Psoas muscle (tissue), 7 donors: ENCODE measurements at regions not wholly inside any gene's neighbourhood (a gene's known extent, or its start where the extent isn't known, plus 50 kb on each side); places are given as distances from the start of the nearest gene placed in this dataset.

ENCODE experiments used
- ATAC-seq, 4 donors: fragments of 200-7000 bp; cut with Tn5 transposase; one replicate each; pipeline ENCODE4 v1.9.1; 2020; ENCODE audit warnings: moderate library complexity in 3 of 4, mild to moderate bottlenecking in 2 of 4
- DNase-seq, 2 donors: peaks; one replicate each; pipeline ENCODE4 v3.0.0-alpha.2; 2020
- H3K27ac ChIP-seq: fragments of 200-600 bp; one replicate; pipeline ENCODE4 v1.8.0; 2022
- H3K27me3 ChIP-seq, 3 donors: fragments of 200-600 bp in 1 of 3; one replicate each; pipeline versions ENCODE4 v1.6.1 to v1.8.0; 2013 to 2022; ENCODE audit warnings: low read length in 2 of 3, mild to moderate bottlenecking in 2 of 3, moderate library complexity in 1 of 3; ENCODE audit not compliant: insufficient read depth in 3 of 3
- H3K36me3 ChIP-seq, 2 donors: fragments of 200-600 bp in 1 of 2; one replicate each; pipeline versions ENCODE4 v1.6.1 to v1.8.0; 2013 to 2022; ENCODE audit warnings: low read depth in 1 of 2, mild to moderate bottlenecking in 1 of 2, moderate library complexity in 1 of 2; ENCODE audit not compliant: insufficient read depth in 1 of 2
- H3K4me1 ChIP-seq: fragments of 200-600 bp; one replicate; pipeline ENCODE4 v1.8.0; 2022
- H3K4me3 ChIP-seq: fragments of 200-600 bp; one replicate; pipeline ENCODE4 v1.8.0; 2022; ENCODE audit warnings: mild to moderate bottlenecking
- H3K9me3 ChIP-seq: fragments of 200-600 bp; one replicate; pipeline ENCODE4 v1.8.0; 2022
- WGBS, 3 donors: extraction: QIAGEN DNeasy Blood & Tissue Kit; methylation state at CpG; one replicate each; pipeline versions ENCODE4 v1.1.6 to v1.1.7; 2013; 5-methylcytosine and 5-hydroxymethylcytosine counted together
- intact Hi-C, 2 donors: fragments of 100-400 bp; cut with DNase I; formaldehyde crosslinking; loops; one replicate each; pipeline versions ENCODE4 v1.11.0 to v1.14.2; 2022
- TF ChIP-seq, protein P1 (sequence below): fragments of 200-600 bp; IDR thresholded peaks from one replicate; pipeline ENCODE4 v1.8.0; 2022; ENCODE audit warnings: antibody characterized with exemption
- donor health status: healthy with polysubstance abuse.
- donor health status: DM: no; HTN: no; CAD: no; lungs with moderate emphysema.
- donor health status: Bipolar disorder and iron deficiency.
- donor health status: healthy.
- donor health status: DM: yes; HTN: yes; CAD: no.
- donor health status: DM: no; HTN: no; CAD: no.
- donor health status: DM: yes; HTN: yes; CAD: no.

DNA sequence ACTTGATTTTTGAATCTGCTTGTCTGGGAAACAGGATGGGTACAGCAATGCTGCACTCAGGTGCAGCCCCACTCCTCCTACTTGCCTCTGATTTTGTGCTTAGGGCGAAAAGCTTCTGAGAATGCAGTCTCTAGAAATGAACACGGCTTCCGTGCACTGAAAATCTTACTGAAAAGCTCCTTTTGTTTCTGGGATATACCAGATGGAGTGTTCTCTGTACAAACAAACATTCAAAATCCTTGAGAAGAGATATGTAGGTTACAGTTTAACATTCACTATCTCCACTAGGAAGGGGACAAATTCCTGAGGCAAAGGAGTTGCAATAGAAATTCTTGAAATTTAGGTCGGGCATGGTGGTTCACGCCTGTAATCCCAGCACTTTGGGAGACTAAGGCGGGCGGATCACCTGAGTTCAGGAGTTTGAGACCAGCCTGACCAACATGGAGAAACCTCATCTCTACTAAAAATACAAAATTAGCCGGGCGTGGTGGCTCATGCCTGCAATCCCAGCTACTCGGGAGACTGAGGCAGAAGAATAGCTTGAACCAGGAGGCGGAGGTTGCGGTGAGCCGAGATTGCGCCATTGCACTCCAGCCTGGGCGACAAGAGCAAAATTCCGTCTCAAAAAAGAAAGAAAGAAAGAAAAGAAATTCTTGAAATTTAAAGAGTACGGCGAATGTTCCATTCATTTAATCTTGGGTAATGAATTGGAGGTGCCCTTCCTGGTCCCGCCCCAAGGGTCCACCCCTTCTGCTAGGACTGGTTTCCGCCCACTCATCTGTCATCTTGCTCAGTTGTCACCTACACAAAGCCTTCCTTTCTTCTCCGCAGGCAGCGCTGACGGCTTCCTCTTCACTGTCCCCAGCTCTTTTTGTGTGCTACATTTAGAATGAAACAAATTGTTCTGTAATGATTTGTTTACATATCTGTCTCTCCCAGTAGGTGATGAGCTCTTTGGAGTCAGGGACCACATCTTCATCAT is 92.4 kb downstream of the SOCS6 start:
- no peaks in the 10 kb centered on the region for H3K27me3 ChIP-seq
- no peaks in the 10 kb centered on the region for H3K4me1 ChIP-seq
- H3K36me3 ChIP-seq: no peaks in the 10 kb centered on the region
- H3K27ac ChIP-seq: no peak overlapping the region
- no peak overlapping the region for H3K4me3 ChIP-seq
- intact Hi-C loops: no loop called here
- ATAC-seq (no peak), DNase-seq (no peak)
- TF ChIP-seq, protein P1, sequence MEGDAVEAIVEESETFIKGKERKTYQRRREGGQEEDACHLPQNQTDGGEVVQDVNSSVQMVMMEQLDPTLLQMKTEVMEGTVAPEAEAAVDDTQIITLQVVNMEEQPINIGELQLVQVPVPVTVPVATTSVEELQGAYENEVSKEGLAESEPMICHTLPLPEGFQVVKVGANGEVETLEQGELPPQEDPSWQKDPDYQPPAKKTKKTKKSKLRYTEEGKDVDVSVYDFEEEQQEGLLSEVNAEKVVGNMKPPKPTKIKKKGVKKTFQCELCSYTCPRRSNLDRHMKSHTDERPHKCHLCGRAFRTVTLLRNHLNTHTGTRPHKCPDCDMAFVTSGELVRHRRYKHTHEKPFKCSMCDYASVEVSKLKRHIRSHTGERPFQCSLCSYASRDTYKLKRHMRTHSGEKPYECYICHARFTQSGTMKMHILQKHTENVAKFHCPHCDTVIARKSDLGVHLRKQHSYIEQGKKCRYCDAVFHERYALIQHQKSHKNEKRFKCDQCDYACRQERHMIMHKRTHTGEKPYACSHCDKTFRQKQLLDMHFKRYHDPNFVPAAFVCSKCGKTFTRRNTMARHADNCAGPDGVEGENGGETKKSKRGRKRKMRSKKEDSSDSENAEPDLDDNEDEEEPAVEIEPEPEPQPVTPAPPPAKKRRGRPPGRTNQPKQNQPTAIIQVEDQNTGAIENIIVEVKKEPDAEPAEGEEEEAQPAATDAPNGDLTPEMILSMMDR: no peak
- WGBS, 3 donors: 80 to 86% (median 80%) methylated on average over 23 of the region's 23 CpGs
- H3K9me3 ChIP-seq: no peaks in the 10 kb centered on the region
